Activated T-helper 1 cell treated with anti-CD3 and anti-CD28 coated beads, Interleukin-12 subunit alpha, Interleukin-12 subunit beta, Interleukin-2, Interleukin-4 antibody, amounts not matched to agents 30 ng/mL and 10 ng/mL and 1 ng/mL, durations not matched to agents 14 hours and 24 hours and 36 hours (primary cell): ENCODE measurements at regions not wholly inside any gene's neighbourhood (a gene's known extent, or its start where the extent isn't known, plus 50 kb on each side); places are given as distances from the start of the nearest gene placed in this dataset.
A peak's percentile ranks its signal among the peaks of the same experiment; 100 is the strongest.
"Not testable (repeated sequence)": the region's sequence is repeated elsewhere in the genome, so short reads cannot be mapped to it uniquely, and the experiment has no call there.

Experiments
- DNase-seq: peaks from one replicate; pipeline ENCODE4 v3.0.0; 2021; ENCODE audit warnings: low spot score
- H3K27ac Mint-ChIP-seq: one replicate; pipeline ENCODE4 v1.8.0; 2021; ENCODE audit warnings: mild to moderate bottlenecking, mixed read lengths
- H3K27me3 Mint-ChIP-seq: one replicate; pipeline ENCODE4 v1.8.0; 2022; ENCODE audit warnings: mild to moderate bottlenecking, moderate library complexity, mixed read lengths; ENCODE audit not compliant: insufficient read depth
- H3K36me3 Mint-ChIP-seq: one replicate; pipeline ENCODE4 v1.8.0; 2021; ENCODE audit warnings: low read depth, mixed read lengths
- H3K4me1 Mint-ChIP-seq: one replicate; pipeline ENCODE4 v1.8.0; 2021; ENCODE audit warnings: low read depth, mixed read lengths
- H3K4me3 Mint-ChIP-seq: one replicate; pipeline ENCODE4 v1.8.0; 2021; ENCODE audit warnings: mild to moderate bottlenecking, moderate library complexity, mixed read lengths
- H3K9me3 Mint-ChIP-seq: one replicate; pipeline ENCODE4 v1.8.0; 2021; ENCODE audit warnings: mixed read lengths
- intact Hi-C: fragments of 100-400 bp; cut with micrococcal nuclease; formaldehyde crosslinking; loops from one replicate; pipeline ENCODE4 v1.15.1; 2024

GRCh38 chr9:97779608-97780007 is 73.4 kb upstream of the FOXE1 start:
- DNase-seq: no peak
- no peaks in the 10 kb centered on the region for H3K36me3 Mint-ChIP-seq
- H3K4me3 Mint-ChIP-seq: no peak overlapping the region
- no peaks in the 10 kb centered on the region for H3K4me1 Mint-ChIP-seq
- intact Hi-C loops: no loop called here
- H3K9me3 Mint-ChIP-seq: peaks cover 17% of the 10 kb centered on the region
- H3K27ac Mint-ChIP-seq: no peak overlapping the region
- peaks cover 10% of the 10 kb centered on the region for H3K27me3 Mint-ChIP-seq

GRCh38 chr9:97781902-97782301 is 71.1 kb upstream of the FOXE1 start:
- H3K27ac Mint-ChIP-seq: no peak overlapping the region
- H3K36me3 Mint-ChIP-seq: no peaks in the 10 kb centered on the region

GRCh38 chr9:97786341-97786740 is 66.7 kb upstream of the FOXE1 start:
- H3K36me3 Mint-ChIP-seq: no peaks in the 10 kb centered on the region
- intact Hi-C loops: no loop called here
- no peak for DNase-seq

More at GRCh38 chr9:97781902-97782301, 71.1 kb upstream of the FOXE1 start:
- DNase-seq: no peak
- intact Hi-C loops: no loop called here
- H3K27me3 Mint-ChIP-seq: peaks cover 4% of the 10 kb centered on the region
- no peaks in the 10 kb centered on the region for H3K4me1 Mint-ChIP-seq
- H3K9me3 Mint-ChIP-seq: peaks cover 17% of the 10 kb centered on the region
- H3K4me3 Mint-ChIP-seq: no peak overlapping the region

DNA sequence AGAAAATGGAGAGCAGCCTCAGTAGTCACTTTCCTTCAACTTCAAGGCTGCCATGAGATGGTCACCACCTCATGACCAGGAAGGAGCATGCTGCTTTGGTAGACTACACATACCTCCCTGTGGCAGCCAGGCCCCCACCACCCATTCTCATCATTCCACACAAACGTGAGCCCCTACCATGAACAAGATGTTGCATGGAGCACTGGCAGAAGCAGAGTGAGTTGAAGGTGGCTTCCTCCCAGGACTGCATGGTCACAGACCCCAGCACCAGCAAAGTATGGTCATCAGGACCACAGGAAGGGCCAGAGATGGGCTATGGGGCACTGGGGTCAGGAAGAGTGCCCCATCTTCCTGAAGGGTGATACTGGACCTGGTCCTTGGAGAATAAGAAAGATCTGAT is 65.5 kb upstream of the FOXE1 start:
- Mint-ChIP-seq H3K36me3 (no peaks in the 10 kb centered on the region), H3K27ac (no peak overlapping the region), H3K4me1 (no peaks in the 10 kb centered on the region), H3K9me3 (no peaks in the 10 kb centered on the region), H3K4me3 (no peak overlapping the region), H3K27me3 (peaks cover 2% of the 10 kb centered on the region)
- no peak for DNase-seq
- intact Hi-C loops: no loop called here

More at GRCh38 chr9:97786341-97786740, 66.7 kb upstream of the FOXE1 start:
- Mint-ChIP-seq H3K27me3 (peaks cover 4% of the 10 kb centered on the region), H3K27ac (no peak overlapping the region), H3K9me3 (no peaks in the 10 kb centered on the region), H3K4me1 (no peaks in the 10 kb centered on the region), H3K4me3 (no peak overlapping the region)

DNA sequence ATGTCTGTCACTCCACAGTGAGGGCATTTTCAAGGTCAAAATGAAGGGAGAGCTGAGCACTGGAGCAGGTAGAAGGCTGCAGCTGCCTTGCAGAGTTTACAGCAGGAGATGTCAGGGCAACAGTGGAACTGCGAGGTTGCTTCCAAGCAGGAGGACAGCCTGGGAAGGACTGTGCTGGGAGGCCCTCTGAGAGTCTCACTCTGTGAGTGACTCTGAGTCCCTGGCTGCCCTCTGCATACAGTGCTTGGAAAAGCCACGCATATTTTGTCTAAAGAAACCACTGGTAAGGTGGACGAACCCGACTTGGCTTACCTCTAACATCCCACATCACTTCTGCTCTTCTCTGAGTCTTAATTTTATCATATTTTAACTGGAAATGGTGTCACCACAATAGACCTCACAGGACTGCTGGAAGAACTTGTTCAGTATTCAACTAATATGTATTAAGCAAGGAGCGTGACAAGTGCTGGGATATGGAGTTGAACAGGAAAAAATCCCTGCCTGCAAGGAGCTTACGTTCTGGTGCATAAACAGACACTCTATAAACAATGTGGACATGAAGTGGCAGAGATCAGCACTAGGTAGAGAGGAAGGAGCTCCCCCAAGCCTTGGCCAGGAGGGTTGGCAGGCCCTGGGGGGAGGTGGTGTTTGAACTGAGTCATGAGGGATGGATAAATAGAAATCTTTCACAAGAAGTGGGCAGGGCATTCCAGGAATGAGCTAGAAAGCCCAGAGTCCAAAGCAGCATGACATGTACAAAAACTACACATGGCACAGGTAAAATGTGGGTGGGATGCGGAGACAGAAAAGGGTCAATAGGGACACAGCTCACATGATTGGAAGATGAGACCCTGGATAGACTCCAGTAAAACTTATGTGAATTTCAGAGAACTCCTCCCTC is 64.0 kb upstream of the FOXE1 start:
- Mint-ChIP-seq H3K27me3 (peaks cover 2% of the 10 kb centered on the region), H3K4me3 (no peak overlapping the region), H3K36me3 (no peaks in the 10 kb centered on the region), H3K27ac (no peak overlapping the region), H3K9me3 (no peaks in the 10 kb centered on the region), H3K4me1 (no peaks in the 10 kb centered on the region)
- intact Hi-C loops: no loop called here
- no peak for DNase-seq

GRCh38 chr9:97790542-97790941 is 62.5 kb upstream of the FOXE1 start:
- DNase-seq: no peak
- H3K27ac Mint-ChIP-seq: no peak overlapping the region
- no peak overlapping the region for H3K4me3 Mint-ChIP-seq
- no peaks in the 10 kb centered on the region for H3K9me3 Mint-ChIP-seq
- H3K27me3 Mint-ChIP-seq: peaks cover 2% of the 10 kb centered on the region
- no peaks in the 10 kb centered on the region for H3K36me3 Mint-ChIP-seq
- intact Hi-C loops: no loop called here
- no peaks in the 10 kb centered on the region for H3K4me1 Mint-ChIP-seq

DNA sequence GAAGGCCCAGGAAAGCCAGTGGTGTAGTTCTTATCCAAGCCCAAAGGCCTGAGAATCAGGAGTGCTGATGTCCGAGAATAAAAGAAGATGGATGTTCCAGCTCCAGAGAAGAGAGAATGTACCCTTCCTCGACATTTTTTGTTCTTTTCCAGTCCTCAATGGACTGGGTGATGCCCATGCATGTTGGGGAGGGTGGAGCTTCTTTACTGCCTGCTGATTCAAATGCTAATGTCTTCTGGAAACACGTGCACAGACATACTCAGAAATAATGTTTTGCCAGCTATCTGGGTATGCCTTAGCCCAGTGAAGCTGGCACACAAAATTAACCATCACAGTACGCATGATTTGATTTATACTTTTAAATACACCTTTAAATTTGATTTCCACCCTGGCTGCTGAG is 61.5 kb upstream of the FOXE1 start:
- no peaks in the 10 kb centered on the region for H3K36me3 Mint-ChIP-seq
- no peaks in the 10 kb centered on the region for H3K4me1 Mint-ChIP-seq
- H3K27me3 Mint-ChIP-seq: peaks cover 1% of the 10 kb centered on the region
- H3K4me3 Mint-ChIP-seq: no peak overlapping the region
- intact Hi-C loops: no loop called here
- DNase-seq: no peak
- H3K27ac Mint-ChIP-seq: no peak overlapping the region
- no peaks in the 10 kb centered on the region for H3K9me3 Mint-ChIP-seq

DNA sequence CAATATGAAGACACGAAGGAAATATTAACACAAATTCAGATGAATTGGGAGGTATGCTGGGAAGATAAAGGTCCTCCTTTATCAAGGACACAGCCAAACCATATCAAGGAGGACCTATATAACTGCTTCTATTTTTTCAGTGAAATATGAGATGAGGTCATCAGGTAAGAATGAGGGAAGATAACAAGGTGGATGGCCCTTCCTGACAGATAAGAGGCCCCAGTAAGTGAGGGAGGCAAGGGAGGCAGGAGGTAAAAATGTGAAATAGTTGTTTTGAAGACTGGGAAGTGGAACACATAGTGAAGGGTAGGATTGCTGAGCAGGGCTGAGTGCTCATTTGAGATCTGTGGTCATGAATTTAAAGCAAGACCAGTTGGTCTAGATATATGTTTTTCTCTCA is 60.0 kb upstream of the FOXE1 start:
- no peaks in the 10 kb centered on the region for H3K27me3 Mint-ChIP-seq
- H3K9me3 Mint-ChIP-seq: no peaks in the 10 kb centered on the region
- no peaks in the 10 kb centered on the region for H3K36me3 Mint-ChIP-seq
- H3K27ac Mint-ChIP-seq: no peak overlapping the region
- H3K4me1 Mint-ChIP-seq: no peaks in the 10 kb centered on the region
- intact Hi-C loops: no loop called here
- DNase-seq: no peak
- H3K4me3 Mint-ChIP-seq: no peak overlapping the region

DNA sequence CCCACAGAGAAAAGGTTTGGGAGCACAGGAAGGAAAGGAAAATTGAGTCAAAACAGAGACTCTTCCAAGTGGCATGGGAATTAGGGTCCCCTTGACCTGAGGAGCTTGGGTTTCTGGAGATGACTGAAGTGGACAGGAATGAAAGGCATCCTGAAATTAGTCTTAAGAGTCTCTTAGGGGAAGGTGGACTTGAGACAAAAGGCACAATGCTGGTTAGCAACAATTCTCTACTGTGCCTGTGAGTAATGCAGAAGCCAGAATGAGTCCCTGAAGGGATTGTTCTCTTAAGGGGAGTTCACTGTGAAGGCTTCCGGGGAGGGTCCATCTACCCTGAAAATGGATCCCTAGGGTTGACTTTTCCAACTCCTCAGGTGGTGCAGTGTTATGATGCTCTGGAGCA is 58.4 kb upstream of the FOXE1 start:
- no peaks in the 10 kb centered on the region for H3K36me3 Mint-ChIP-seq
- H3K4me1 Mint-ChIP-seq: no peaks in the 10 kb centered on the region
- H3K9me3 Mint-ChIP-seq: no peaks in the 10 kb centered on the region
- no peak overlapping the region for H3K4me3 Mint-ChIP-seq
- DNase-seq: no peak
- intact Hi-C loops: no loop called here
- no peak overlapping the region for H3K27ac Mint-ChIP-seq
- peaks cover 2% of the 10 kb centered on the region for H3K27me3 Mint-ChIP-seq

DNA sequence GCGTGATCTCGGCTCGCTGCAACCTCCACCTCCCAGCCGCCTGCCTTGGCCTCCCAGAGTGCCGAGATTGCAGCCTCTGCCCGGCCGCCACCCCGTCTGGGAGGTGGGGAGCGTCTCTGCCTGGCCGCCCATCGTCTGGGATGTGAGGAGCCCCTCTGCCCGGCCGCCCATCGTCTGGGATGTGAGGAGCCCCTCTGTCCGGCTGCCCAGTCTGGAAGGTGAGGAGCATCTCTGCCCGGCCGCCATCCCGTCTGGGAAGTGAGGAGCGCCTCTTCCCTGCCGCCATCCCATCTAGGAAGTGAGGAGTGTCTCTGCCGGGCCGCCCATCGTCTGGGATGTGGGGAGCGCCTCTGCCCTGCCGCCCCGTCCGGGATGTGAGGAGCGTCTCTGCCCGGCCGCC is 56.9 kb upstream of the FOXE1 start:
- H3K4me1 Mint-ChIP-seq, H3K27ac Mint-ChIP-seq, H3K36me3 Mint-ChIP-seq, H3K4me3 Mint-ChIP-seq, DNase-seq, H3K9me3 Mint-ChIP-seq, H3K27me3 Mint-ChIP-seq, intact Hi-C loops: not testable (repeated sequence)

DNA sequence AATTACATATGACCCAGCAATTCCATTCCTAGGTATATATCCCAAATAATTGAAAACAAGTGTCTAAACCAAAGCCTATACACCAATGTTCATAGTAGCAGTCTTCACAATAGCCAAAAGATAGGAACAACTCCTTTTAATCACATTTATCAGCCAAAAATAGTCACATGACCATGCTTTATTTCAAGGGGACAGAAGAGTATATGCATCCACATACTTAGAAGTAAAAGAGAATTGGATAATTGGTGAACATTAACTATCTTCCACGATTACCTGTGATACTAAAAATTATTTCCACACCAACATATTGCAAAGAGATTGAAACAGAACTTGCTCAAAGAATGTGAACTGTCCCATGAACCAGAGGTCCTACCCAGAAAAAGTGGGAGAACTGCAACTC is 51.8 kb upstream of the FOXE1 start:
- H3K36me3 Mint-ChIP-seq: peaks cover 1% of the 10 kb centered on the region
- H3K4me3 Mint-ChIP-seq: no peak overlapping the region
- intact Hi-C loops: loop anchor here (10.0 kb wide), 1 partner anchor 454 kb away; the partner anchor contains the start of gene TBC1D2
- H3K27ac Mint-ChIP-seq: no peak overlapping the region
- DNase-seq: no peak
- H3K27me3 Mint-ChIP-seq: peaks cover 21% of the 10 kb centered on the region
- peaks cover 17% of the 10 kb centered on the region for H3K4me1 Mint-ChIP-seq
- no peaks in the 10 kb centered on the region for H3K9me3 Mint-ChIP-seq

DNA sequence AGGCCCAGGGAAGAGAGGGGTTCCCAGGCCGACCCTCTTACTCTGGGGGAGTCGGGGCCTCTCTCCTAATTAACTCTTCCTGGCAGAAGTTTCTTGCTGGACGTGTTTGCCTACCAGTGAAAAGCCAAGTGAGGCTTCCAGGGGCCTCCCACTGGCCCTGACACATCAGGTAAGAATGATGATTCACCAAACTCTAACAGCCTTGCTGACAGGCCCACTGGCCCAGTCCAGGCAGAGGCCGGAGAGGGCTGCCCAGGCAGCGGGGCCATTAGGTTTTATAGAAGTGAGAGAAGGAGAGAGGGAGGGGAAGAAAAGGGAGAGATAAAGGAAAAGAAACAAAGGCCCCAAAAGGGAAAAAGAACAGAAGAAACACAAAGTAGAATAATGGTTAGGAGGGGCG is 50.8 kb upstream of the FOXE1 start:
- no peak for DNase-seq
- intact Hi-C loops: loop anchor here (2.0 to 10.0 kb wide), 3 partner anchors 91 to 453 kb away; partner anchors contain the start of genes TBC1D2 and TRMO
- Mint-ChIP-seq H3K4me1 (peaks cover 17% of the 10 kb centered on the region), H3K27ac (peak overlapping the region; percentile 71), H3K4me3 (peak overlapping the region; percentile 79), H3K9me3 (no peaks in the 10 kb centered on the region), H3K27me3 (peaks cover 21% of the 10 kb centered on the region), H3K36me3 (peaks cover 1% of the 10 kb centered on the region)

- Mint-ChIP-seq H3K27ac (peak overlapping the region; percentile 67), H3K4me3 (peak overlapping the region; percentile 79), H3K4me1 (peaks cover 17% of the 10 kb centered on the region), H3K36me3 (peaks cover 1% of the 10 kb centered on the region), H3K27me3 (peaks cover 25% of the 10 kb centered on the region), H3K9me3 (no peaks in the 10 kb centered on the region)
- peak; percentile 66 for DNase-seq
- intact Hi-C loops: loop anchor here (1.0 to 10.0 kb wide), 4 partner anchors 93 to 451 kb away; partner anchors contain the start of genes TBC1D2, TRMO and XPA
Measured at GRCh38 chr9:97803167-97804058, 49.6 kb upstream of the FOXE1 start.
